BLaER1 treated with 17β-estradiol and CSF1 and Interleukin-3, amounts not matched to agents 10 nM and 100 nM (cell line): ENCODE measurements at regions not wholly inside any gene's neighbourhood (a gene's known extent, or its start where the extent isn't known, plus 50 kb on each side); places are given as distances from the start of the nearest gene placed in this dataset.

Experiments used
- H3K27ac ChIP-seq, 11 experiments: shearing (Covaris generic); formaldehyde crosslinking; 2 replicates each; pipeline ENCODE4 v1.8.1; 2022
- H3K27me3 ChIP-seq, 11 experiments: shearing (Covaris generic); formaldehyde crosslinking; 2 replicates each; pipeline ENCODE4 v1.8.1; 2022
- H3K36me3 ChIP-seq, 11 experiments: shearing (Covaris generic); formaldehyde crosslinking; 2 replicates each; pipeline ENCODE4 v1.8.1; 2022
- H3K4me1 ChIP-seq, 10 experiments: shearing (Covaris generic); formaldehyde crosslinking; 2 replicates each; pipeline ENCODE4 v1.8.1; 2022
- H3K4me2 ChIP-seq, 11 experiments: shearing (Covaris generic); formaldehyde crosslinking; 2 replicates each; pipeline ENCODE4 v1.8.1; 2022
- H3K4me3 ChIP-seq, 10 experiments: shearing (Covaris generic); formaldehyde crosslinking; 2 replicates each; pipeline ENCODE4 v1.8.1; 2022
- H3K9ac ChIP-seq, 11 experiments: shearing (Covaris generic); formaldehyde crosslinking; 2 replicates each; pipeline ENCODE4 v1.8.1; 2022
- H3K9me3 ChIP-seq, 11 experiments: shearing (Covaris generic); formaldehyde crosslinking; replicated peaks in 1 of 11; 2 replicates each; pipeline ENCODE4 v1.8.1; 2022
- H4K20me1 ChIP-seq, 11 experiments: shearing (Covaris generic); formaldehyde crosslinking; 2 replicates each; pipeline ENCODE4 v1.8.1; 2022
- Cebpa-rat ChIP-seq, 11 experiments: shearing (Covaris generic); IDR thresholded peaks; 2 replicates each; pipeline ENCODE4 v1.8.1; 2022

- no peak overlapping the region for H3K9ac ChIP-seq
- H3K4me3 ChIP-seq = no peak overlapping the region
- H3K36me3 ChIP-seq = no peaks in the 10 kb centered on the region
- H3K4me2 ChIP-seq = peak overlapping the region in 10 of 11 experiments; percentile 10 to 58 (median 40); a peak in 16 of 22 replicates
- no peaks in the 10 kb centered on the region for H4K20me1 ChIP-seq
- peaks cover 0 to 33% (median 0%) of the 10 kb centered on the region in 11 experiments; a peak in 4 of 22 replicates for H3K27me3 ChIP-seq
- H3K27ac ChIP-seq = no peak overlapping the region
- TF ChIP-seq Cebpa-rat (IDR thresholded peaks at IDR 0.05) = 0 out of 22 replicates have a peak, but pooled peaks of 1 of the 11 experiments have one; percentile 53
- peaks cover 15 to 28% (median 22%) of the 10 kb centered on the region in 11 experiments; a peak in 21 of 22 replicates for H3K9me3 ChIP-seq
- peaks cover 2 to 14% (median 9%) of the 10 kb centered on the region in 10 experiments; a peak in 14 of 20 replicates for H3K4me1 ChIP-seq
Observed at GRCh38 chr5:15249152-15249551, 250.8 kb upstream of the FBXL7 start.

- Histone ChIP-seq H3K36me3 (no peaks in the 10 kb centered on the region), H3K9ac (no peak overlapping the region), H3K4me3 (no peak overlapping the region), H3K27ac (no peak overlapping the region), H4K20me1 (no peaks in the 10 kb centered on the region), H3K27me3 (peaks cover 0 to 33% (median 0%) of the 10 kb centered on the region in 11 experiments; a peak in 4 of 22 replicates), H3K9me3 (peaks cover 15 to 28% (median 22%) of the 10 kb centered on the region in 11 experiments; a peak in 21 of 22 replicates), H3K4me1 (peaks cover 2 to 14% (median 9%) of the 10 kb centered on the region in 10 experiments; a peak in 14 of 20 replicates), H3K4me2 (peak overlapping the region in 10 of 11 experiments; percentile 10 to 58 (median 40); a peak in 15 of 22 replicates)
- TF ChIP-seq Cebpa-rat (IDR thresholded peaks at IDR 0.05) = no peak
Observed at GRCh38 chr5:15248731-15249130, 251.2 kb upstream of the FBXL7 start.

- Histone ChIP-seq H3K4me2 (no peak overlapping the region), H3K27me3 (peaks cover 0 to 17% (median 0%) of the 10 kb centered on the region in 11 experiments; a peak in 3 of 22 replicates), H3K36me3 (no peaks in the 10 kb centered on the region), H3K9ac (no peak overlapping the region), H3K9me3 (peaks cover 15 to 34% (median 23%) of the 10 kb centered on the region in 11 experiments), H3K4me3 (no peak overlapping the region), H3K4me1 (peaks cover 2 to 14% (median 9%) of the 10 kb centered on the region in 10 experiments; a peak in 14 of 20 replicates), H3K27ac (no peak overlapping the region), H4K20me1 (no peaks in the 10 kb centered on the region)
- TF ChIP-seq Cebpa-rat (IDR thresholded peaks at IDR 0.05) = no peak
Observed at GRCh38 chr5:15245913-15246312, 254.1 kb upstream of the FBXL7 start.

- no peak overlapping the region for H3K4me3 ChIP-seq
- H3K36me3 ChIP-seq = no peaks in the 10 kb centered on the region
- no peaks in the 10 kb centered on the region for H3K4me1 ChIP-seq
- TF ChIP-seq Cebpa-rat (IDR thresholded peaks at IDR 0.05) = no peak
- no peak overlapping the region for H3K27ac ChIP-seq
- H3K4me2 ChIP-seq = no peak overlapping the region
- peaks cover 0 to 8% (median 0%) of the 10 kb centered on the region in 11 experiments; a peak in 1 of 22 replicates for H3K27me3 ChIP-seq
- no peaks in the 10 kb centered on the region for H4K20me1 ChIP-seq
- H3K9me3 ChIP-seq = peaks cover 32 to 54% (median 40%) of the 10 kb centered on the region in 11 experiments
- H3K9ac ChIP-seq = no peak overlapping the region
Observed at GRCh38 chr5:15243301-15244020, 256.5 kb upstream of the FBXL7 start.

GRCh38 chr5:15241216-15241821 lies 258.7 kb upstream of the FBXL7 start:
- TF ChIP-seq Cebpa-rat (IDR thresholded peaks at IDR 0.05) = no peak
- no peaks in the 10 kb centered on the region for H3K4me1 ChIP-seq

GRCh38 chr5:15238006-15238405 lies 262.0 kb upstream of the FBXL7 start:
- no peaks in the 10 kb centered on the region for H4K20me1 ChIP-seq
- H3K4me1 ChIP-seq = no peaks in the 10 kb centered on the region
- H3K27ac ChIP-seq = no peak overlapping the region
- no peak overlapping the region for H3K9ac ChIP-seq
- H3K27me3 ChIP-seq = no peaks in the 10 kb centered on the region
- TF ChIP-seq Cebpa-rat (IDR thresholded peaks at IDR 0.05) = no peak
- H3K9me3 ChIP-seq = peaks cover 13 to 30% (median 19%) of the 10 kb centered on the region in 11 experiments
- no peaks in the 10 kb centered on the region for H3K36me3 ChIP-seq
- H3K4me2 ChIP-seq = no peak overlapping the region
- H3K4me3 ChIP-seq = no peak overlapping the region

More at GRCh38 chr5:15241216-15241821, 258.7 kb upstream of the FBXL7 start:
- no peaks in the 10 kb centered on the region for H3K36me3 ChIP-seq
- H3K4me3 ChIP-seq = no peak overlapping the region
- no peak overlapping the region for H3K9ac ChIP-seq
- peaks cover 26 to 45% (median 32%) of the 10 kb centered on the region in 11 experiments for H3K9me3 ChIP-seq
- H3K27ac ChIP-seq = no peak overlapping the region
- no peaks in the 10 kb centered on the region for H4K20me1 ChIP-seq
- no peak overlapping the region for H3K4me2 ChIP-seq
- H3K27me3 ChIP-seq = no peaks in the 10 kb centered on the region

GRCh38 chr5:15236911-15237508 lies 263.0 kb upstream of the FBXL7 start:
- Histone ChIP-seq H3K9ac (no peak overlapping the region), H3K9me3 (peaks cover 13 to 30% (median 19%) of the 10 kb centered on the region in 11 experiments), H3K27ac (no peak overlapping the region), H3K36me3 (no peaks in the 10 kb centered on the region), H3K4me1 (no peaks in the 10 kb centered on the region), H3K4me3 (no peak overlapping the region), H3K27me3 (no peaks in the 10 kb centered on the region), H3K4me2 (no peak overlapping the region), H4K20me1 (no peaks in the 10 kb centered on the region)
- TF ChIP-seq Cebpa-rat (IDR thresholded peaks at IDR 0.05) = no peak

- no peak for TF ChIP-seq Cebpa-rat (IDR thresholded peaks at IDR 0.05)
- no peaks in the 10 kb centered on the region for H3K36me3 ChIP-seq
- H3K27me3 ChIP-seq = no peaks in the 10 kb centered on the region
- H4K20me1 ChIP-seq = no peaks in the 10 kb centered on the region
- H3K9ac ChIP-seq = no peak overlapping the region
- no peak overlapping the region for H3K4me3 ChIP-seq
- H3K27ac ChIP-seq = no peak overlapping the region
- H3K4me2 ChIP-seq = no peak overlapping the region
- H3K9me3 ChIP-seq = peaks cover 3 to 12% (median 8%) of the 10 kb centered on the region in 11 experiments
- no peaks in the 10 kb centered on the region for H3K4me1 ChIP-seq
Observed at GRCh38 chr5:15234911-15235310, 265.1 kb upstream of the FBXL7 start.

GRCh38 chr5:15234366-15234765 lies 265.6 kb upstream of the FBXL7 start:
- TF ChIP-seq Cebpa-rat (IDR thresholded peaks at IDR 0.05) = no peak
- H3K4me3 ChIP-seq = no peak overlapping the region
- no peaks in the 10 kb centered on the region for H4K20me1 ChIP-seq
- H3K27ac ChIP-seq = no peak overlapping the region
- H3K4me1 ChIP-seq = no peaks in the 10 kb centered on the region
- peaks cover 0 to 7% (median 3%) of the 10 kb centered on the region in 11 experiments; a peak in 7 of 22 replicates for H3K9me3 ChIP-seq
- no peaks in the 10 kb centered on the region for H3K36me3 ChIP-seq
- H3K27me3 ChIP-seq = no peaks in the 10 kb centered on the region
- H3K4me2 ChIP-seq = no peak overlapping the region
- H3K9ac ChIP-seq = no peak overlapping the region
